B cell (primary cell): ENCODE measurements at regions not wholly inside any gene's neighbourhood (a gene's known extent, or its start where the extent isn't known, plus 50 kb on each side); places are given as distances from the start of the nearest gene placed in this dataset.

Experiments
- ATAC-seq: fragments of 200-7000 bp; cut with Tn5 transposase; one replicate; pipeline ENCODE4 v1.10.0; 2021; ENCODE audit warnings: low read depth, mild to moderate bottlenecking, moderate number of reproducible peaks, moderate library complexity
- CTCF ChIA-PET: fragments of 350-600 bp; sonication (Branson Sonifier 250); formaldehyde crosslinking; loops from one replicate; lab custom pipeline; 2021; ENCODE audit warnings: antibody characterized with exemption, inconsistent platforms; lab: Charles Lee
- POLR2A ChIA-PET: fragments of 350-600 bp; sonication (Branson Sonifier 250); formaldehyde crosslinking; loops from one replicate; lab custom pipeline; 2021; ENCODE audit warnings: antibody characterized with exemption; lab: Charles Lee
- DNase-seq: peaks from one replicate; pipeline ENCODE4 v3.0.0; 2013
- H2AFZ ChIP-seq: 2 replicates; pipeline ENCODE4 v1.6.1; 2012; ENCODE audit warnings: mild to moderate bottlenecking, low read depth, low read length; ENCODE audit not compliant: insufficient read depth, poor library complexity, severe bottlenecking
- H3K27ac ChIP-seq, 2 donors: 1 replicate in 1 of 2; 2 replicates in 1 of 2; pipeline ENCODE4 v1.5.1; 2012 to 2013; ENCODE audit warnings: low read length in 2 of 2, mild to moderate bottlenecking in 2 of 2, moderate library complexity in 1 of 2
- H3K27me3 ChIP-seq, 4 experiments: fragments of 200-600 bp in 1 of 4; sonication (generic) in 1 of 4; replicated peaks in 1 of 4; 1 replicate in 2 of 4; 2 replicates in 2 of 4; pipeline versions ENCODE4 v1.6.1 to v1.7.0; 2013 to 2016; ENCODE audit warnings: low read length in 3 of 4, mild to moderate bottlenecking in 2 of 4, mixed read lengths in 1 of 4, moderate library complexity in 1 of 4; ENCODE audit not compliant: insufficient read depth in 4 of 4, control insufficient read depth in 3 of 4; ENCODE audit errors: control extremely low read depth in 1 of 4
- H3K36me3 ChIP-seq, 2 experiments: replicated peaks in 1 of 2; 1 replicate in 1 of 2; 2 replicates in 1 of 2; pipeline versions ENCODE4 v1.6.1 to v1.7.1; 2013; ENCODE audit warnings: low read length in 1 of 2; ENCODE audit not compliant: insufficient read depth in 2 of 2, control insufficient read depth in 1 of 2; ENCODE audit errors: control extremely low read depth in 1 of 2, extremely low read depth in 1 of 2
- H3K4me1 ChIP-seq, 2 donors: fragments of 200-600 bp in 1 of 2; sonication (generic) in 1 of 2; 1 replicate in 1 of 2; 2 replicates in 1 of 2; pipeline versions ENCODE4 v1.5.1 to v1.6.1; 2013 to 2017; ENCODE audit warnings: low read length in 2 of 2; ENCODE audit not compliant: control insufficient read depth in 2 of 2, insufficient read depth in 2 of 2
- H3K4me2 ChIP-seq: replicated peaks from 2 replicates; pipeline ENCODE3; 2012; ENCODE audit warnings: mild to moderate bottlenecking, low read depth, low read length; ENCODE audit not compliant: poor library complexity, severe bottlenecking
- H3K4me3 ChIP-seq, 5 experiments: fragments of 200-600 bp in 1 of 5; sonication (generic) in 1 of 5; 1 replicate in 3 of 5; 2 replicates in 2 of 5; pipeline versions ENCODE4 v1.5.1 to v1.7.0; 2011 to 2016; ENCODE audit warnings: low read length in 4 of 5, mild to moderate bottlenecking in 4 of 5, low read depth in 2 of 5, control low read depth in 1 of 5, moderate library complexity in 1 of 5; ENCODE audit not compliant: insufficient read depth in 1 of 5; ENCODE audit errors: control extremely low read depth in 1 of 5, extremely low read depth in 1 of 5
- H3K79me2 ChIP-seq: fragments of 200-600 bp; sonication (generic); one replicate; pipeline ENCODE4 v1.6.0; 2016; ENCODE audit warnings: low read length; ENCODE audit not compliant: control insufficient read depth, insufficient read depth
- H3K9ac ChIP-seq: fragments of 200-600 bp; sonication (generic); 2 replicates; pipeline ENCODE4 v1.6.1; 2017; ENCODE audit warnings: mild to moderate bottlenecking, low read length, moderate library complexity
- H3K9me3 ChIP-seq, 3 donors: one replicate each; pipeline versions ENCODE4 v1.6.1 to v1.7.1; 2013; ENCODE audit warnings: low read length in 2 of 3; ENCODE audit not compliant: control insufficient read depth in 2 of 3, insufficient read depth in 1 of 3; ENCODE audit errors: control extremely low read depth in 1 of 3
- H4K20me1 ChIP-seq: 2 replicates; pipeline ENCODE4 v1.6.0; 2012; ENCODE audit warnings: mild to moderate bottlenecking, low read length; ENCODE audit not compliant: insufficient read depth, control insufficient read depth, poor library complexity, severe bottlenecking
- H3K27ac Mint-ChIP-seq: one replicate; pipeline ENCODE4 v1.8.0; 2021; ENCODE audit warnings: mixed read lengths
- H3K27me3 Mint-ChIP-seq: one replicate; pipeline ENCODE4 v1.8.0; 2021; ENCODE audit warnings: mixed read lengths
- H3K4me1 Mint-ChIP-seq: one replicate; pipeline ENCODE4 v1.8.0; 2021; ENCODE audit warnings: mixed read lengths
- H3K4me3 Mint-ChIP-seq: one replicate; pipeline ENCODE4 v1.8.0; 2021; ENCODE audit warnings: mixed read lengths
- H3K9me3 Mint-ChIP-seq: one replicate; pipeline ENCODE4 v1.8.0; 2022; ENCODE audit warnings: mixed read lengths; ENCODE audit not compliant: insufficient read depth
- EZH2 ChIP-seq: IDR thresholded peaks from 2 replicates; pipeline ENCODE4 v1.6.1; 2012; ENCODE audit warnings: borderline replicate concordance, low read depth, mild to moderate bottlenecking, moderate library complexity, low read length; ENCODE audit not compliant: insufficient read depth, poor library complexity, severe bottlenecking
- WGBS: methylation state at CpG from one replicate; pipeline ENCODE4 v1.1.5; 2013; ENCODE audit warnings: missing lambda C conversion rate; ENCODE audit not compliant: insufficient coverage; 5-methylcytosine and 5-hydroxymethylcytosine counted together
- intact Hi-C: fragments of 100-400 bp; cut with micrococcal nuclease; formaldehyde crosslinking; loops from one replicate; pipeline ENCODE4 v1.10.0; 2022
- TF ChIP-seq, protein P1 (sequence below): fragments of 200-600 bp; IDR thresholded peaks from one replicate; pipeline ENCODE4 v1.8.0; 2022; ENCODE audit warnings: antibody characterized with exemption, mild to moderate bottlenecking

DNA sequence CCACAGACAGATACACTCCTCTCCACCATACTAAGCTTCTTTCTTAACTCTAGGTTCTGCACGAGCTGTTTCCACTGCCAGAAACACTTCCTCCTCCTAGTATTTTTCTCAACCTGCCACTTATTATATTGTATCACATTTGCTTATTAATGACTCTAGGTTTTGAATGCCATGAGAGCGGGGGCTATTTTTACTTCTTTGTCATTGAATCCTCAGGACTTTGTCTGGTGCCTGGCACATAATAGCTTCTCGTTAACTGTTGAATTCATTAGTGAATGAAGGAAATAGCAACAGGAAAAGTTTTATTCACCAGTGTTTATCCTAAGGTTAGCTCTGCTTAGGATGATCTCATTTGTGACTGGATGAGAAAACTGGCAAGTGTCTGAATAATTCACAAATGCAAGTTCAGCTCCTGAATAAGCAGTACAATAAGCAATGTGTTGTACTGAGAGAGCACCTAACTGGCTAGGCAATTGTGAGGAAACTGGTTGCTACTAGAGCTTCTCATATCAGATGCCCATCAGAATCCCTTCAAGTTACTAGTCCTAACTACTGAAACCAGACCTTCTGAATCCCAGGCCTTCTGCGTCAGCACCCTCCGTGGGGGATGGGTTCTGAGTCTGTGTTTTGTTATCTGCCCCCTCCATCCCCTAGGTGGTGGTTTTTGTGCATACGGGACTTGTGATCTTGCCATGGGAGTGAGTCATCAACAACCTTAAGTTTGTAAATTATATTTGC lies 92.7 kb downstream of the LSMEM1 start:
- WGBS: 14% methylated on average over 1 of the region's 6 CpGs
- no peak overlapping the region for H3K27ac Mint-ChIP-seq
- H3K27me3 Mint-ChIP-seq: peaks cover 4% of the 10 kb centered on the region
- intact Hi-C loops: no loop called here
- Histone ChIP-seq H3K79me2 (no peaks in the 10 kb centered on the region), H3K4me1 (peaks cover 15 to 17% of the 10 kb centered on the region in 2 donors), H2AFZ (no peak overlapping the region), H3K9ac (no peak overlapping the region), H3K27ac (no peak overlapping the region), H4K20me1 (no peaks in the 10 kb centered on the region), H3K4me2 (no peak overlapping the region), H3K9me3 (peaks cover 0 to 7% (median 0%) of the 10 kb centered on the region in 3 donors), H3K4me3 (no peak overlapping the region), H3K27me3 (no peaks in the 10 kb centered on the region), H3K36me3 (no peaks in the 10 kb centered on the region)
- ChIA-PET POLR2A (no interaction called here), CTCF (no interaction called here)
- H3K9me3 Mint-ChIP-seq: peaks cover 7% of the 10 kb centered on the region
- TF ChIP-seq, protein P1, sequence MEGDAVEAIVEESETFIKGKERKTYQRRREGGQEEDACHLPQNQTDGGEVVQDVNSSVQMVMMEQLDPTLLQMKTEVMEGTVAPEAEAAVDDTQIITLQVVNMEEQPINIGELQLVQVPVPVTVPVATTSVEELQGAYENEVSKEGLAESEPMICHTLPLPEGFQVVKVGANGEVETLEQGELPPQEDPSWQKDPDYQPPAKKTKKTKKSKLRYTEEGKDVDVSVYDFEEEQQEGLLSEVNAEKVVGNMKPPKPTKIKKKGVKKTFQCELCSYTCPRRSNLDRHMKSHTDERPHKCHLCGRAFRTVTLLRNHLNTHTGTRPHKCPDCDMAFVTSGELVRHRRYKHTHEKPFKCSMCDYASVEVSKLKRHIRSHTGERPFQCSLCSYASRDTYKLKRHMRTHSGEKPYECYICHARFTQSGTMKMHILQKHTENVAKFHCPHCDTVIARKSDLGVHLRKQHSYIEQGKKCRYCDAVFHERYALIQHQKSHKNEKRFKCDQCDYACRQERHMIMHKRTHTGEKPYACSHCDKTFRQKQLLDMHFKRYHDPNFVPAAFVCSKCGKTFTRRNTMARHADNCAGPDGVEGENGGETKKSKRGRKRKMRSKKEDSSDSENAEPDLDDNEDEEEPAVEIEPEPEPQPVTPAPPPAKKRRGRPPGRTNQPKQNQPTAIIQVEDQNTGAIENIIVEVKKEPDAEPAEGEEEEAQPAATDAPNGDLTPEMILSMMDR: no peak
- TF ChIP-seq EZH2: no peak
- DNase-seq: no peak
- H3K4me3 Mint-ChIP-seq: no peak overlapping the region
- ATAC-seq: no peak
- H3K4me1 Mint-ChIP-seq: peaks cover 17% of the 10 kb centered on the region

DNA sequence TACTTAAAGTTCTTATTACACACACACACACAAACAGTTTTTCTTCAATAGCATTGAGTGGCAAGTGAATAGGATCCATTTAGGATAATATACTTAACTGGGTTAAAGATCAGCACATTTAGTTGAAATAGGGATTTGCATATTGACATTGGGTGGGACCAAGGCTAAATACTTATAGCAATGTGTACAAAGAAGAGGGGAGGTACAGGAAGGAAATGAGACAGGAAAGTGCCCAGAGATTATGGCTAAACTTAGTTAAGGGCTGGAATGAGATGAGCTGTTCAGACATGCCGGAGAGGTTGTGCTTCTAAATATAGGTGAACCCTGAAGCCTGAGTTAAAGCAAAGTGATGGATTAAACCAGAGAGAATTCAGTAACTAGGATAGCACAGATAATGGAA lies 95.1 kb downstream of the LSMEM1 start:
- H3K4me1 Mint-ChIP-seq: peaks cover 17% of the 10 kb centered on the region
- Histone ChIP-seq H3K27ac (no peak overlapping the region), H3K36me3 (no peaks in the 10 kb centered on the region), H3K79me2 (no peaks in the 10 kb centered on the region), H2AFZ (no peak overlapping the region), H4K20me1 (no peaks in the 10 kb centered on the region), H3K4me2 (no peak overlapping the region), H3K9ac (no peak overlapping the region), H3K4me1 (peaks cover 15 to 17% of the 10 kb centered on the region in 2 donors), H3K4me3 (no peak overlapping the region), H3K27me3 (no peaks in the 10 kb centered on the region), H3K9me3 (peaks cover 0 to 7% (median 0%) of the 10 kb centered on the region in 3 donors)
- intact Hi-C loops: no loop called here
- no peak for DNase-seq
- no peak overlapping the region for H3K27ac Mint-ChIP-seq
- POLR2A ChIA-PET: no interaction called here
- peaks cover 7% of the 10 kb centered on the region for H3K9me3 Mint-ChIP-seq
- 85% methylated on average over 1 of the region's 1 CpG for whole genome bisulfite sequencing
- ATAC-seq: no peak
- CTCF ChIA-PET: no interaction called here
- TF ChIP-seq EZH2: no peak
- TF ChIP-seq, protein P1: no peak
- no peak overlapping the region for H3K4me3 Mint-ChIP-seq
- peaks cover 6% of the 10 kb centered on the region for H3K27me3 Mint-ChIP-seq
